ENCODE measurements at regions not wholly inside any gene's neighbourhood (a gene's known extent, or its start where the extent isn't known, plus 50 kb on each side); places are given as distances from the start of the nearest gene placed in this dataset.

- no peak for TF ChIP-seq POLR2A (IDR thresholded peaks at IDR 0.05; ENCODE audit: low read depth, low read length)
- TF ChIP-seq POLR2AphosphoS5 (IDR thresholded peaks at IDR 0.05; ENCODE audit: low read depth, low read length): no peak
- TF ChIP-seq SPI1 (IDR thresholded peaks at IDR 0.05; ENCODE audit: low read depth, low read length): no peak
- no peak for TF ChIP-seq TAF1 (IDR thresholded peaks at IDR 0.05; ENCODE audit: low read depth, low read length)
Measured at GRCh38 chr2:125364984-125365265, 1291.0 kb upstream of the GYPC start.
